Ishikawa (cell line): ENCODE measurements at regions not wholly inside any gene's neighbourhood (a gene's known extent, or its start where the extent isn't known, plus 50 kb on each side); places are given as distances from the start of the nearest gene placed in this dataset.

Source experiments
- CEBPB ChIP-seq: IDR thresholded peaks from 2 replicates; pipeline ENCODE4 v1.6.1; 2012
- CREB1 ChIP-seq: IDR thresholded peaks from 2 replicates; pipeline ENCODE4 v1.6.1; 2012; ENCODE audit warnings: low read depth
- EGR1 ChIP-seq: IDR thresholded peaks from 2 replicates; pipeline ENCODE4 v1.6.1; 2012
- EP300 ChIP-seq: IDR thresholded peaks from 2 replicates; pipeline ENCODE4 v1.6.1; 2012; ENCODE audit warnings: borderline replicate concordance
- FOXM1 ChIP-seq: IDR thresholded peaks from 2 replicates; pipeline ENCODE4 v1.6.1; 2012; ENCODE audit warnings: low read depth, borderline replicate concordance
- MAX ChIP-seq: IDR thresholded peaks from 2 replicates; pipeline ENCODE4 v1.6.1; 2012
- NFIC ChIP-seq: IDR thresholded peaks from 2 replicates; pipeline ENCODE4 v1.6.1; 2012
- RAD21 ChIP-seq: IDR thresholded peaks from 2 replicates; pipeline ENCODE4 v1.6.1; 2012; ENCODE audit warnings: low read depth
- TAF1 ChIP-seq: IDR thresholded peaks from 2 replicates; pipeline ENCODE4 v1.6.1; 2012; ENCODE audit warnings: low read depth, mild to moderate bottlenecking
- TCF12 ChIP-seq: IDR thresholded peaks from 2 replicates; pipeline ENCODE4 v1.6.1; 2012; ENCODE audit warnings: low read depth
- TEAD4 ChIP-seq: IDR thresholded peaks from 2 replicates; pipeline ENCODE4 v1.6.1; 2012
- YY1 ChIP-seq: IDR thresholded peaks from 2 replicates; pipeline ENCODE4 v1.6.1; 2012; ENCODE audit warnings: low read depth
- ZBTB7A ChIP-seq: IDR thresholded peaks from 2 replicates; pipeline ENCODE4 v1.6.1; 2012; ENCODE audit warnings: low read depth
- TF ChIP-seq, protein P1 (sequence below): IDR thresholded peaks from 2 replicates; pipeline ENCODE4 v1.6.1; 2012
- TF ChIP-seq, protein P2 (sequence below): IDR thresholded peaks from 2 replicates; pipeline ENCODE4 v1.6.1; 2012; ENCODE audit warnings: low read depth, mild to moderate bottlenecking

DNA sequence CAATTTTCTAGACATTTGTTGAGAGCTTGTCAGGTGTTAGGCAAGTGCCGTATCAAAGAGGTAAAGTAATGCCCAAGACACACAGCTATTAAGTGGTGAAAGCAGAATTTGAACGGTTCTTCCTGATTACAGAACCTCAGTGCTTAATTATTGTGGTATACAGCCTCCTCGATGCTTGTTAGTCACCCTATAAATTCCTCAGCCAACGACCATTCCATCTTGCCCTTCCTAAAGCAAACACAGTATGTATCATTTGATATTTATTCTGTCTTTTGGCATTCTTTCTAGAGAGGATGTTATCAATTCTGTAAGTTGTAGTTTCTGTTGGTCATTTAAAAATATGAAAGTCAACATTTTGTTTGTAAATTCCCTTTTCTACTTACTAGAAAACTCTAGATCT lies 297.8 kb upstream of the BMP2 start:
- no peak for TF ChIP-seq RAD21
- TF ChIP-seq MAX = no peak
- TF ChIP-seq EP300 = no peak
- TF ChIP-seq TCF12 = no peak
- TF ChIP-seq FOXM1 = no peak
- TF ChIP-seq EGR1 = no peak
- no peak for TF ChIP-seq CEBPB
- no peak for TF ChIP-seq TAF1
- no peak for TF ChIP-seq ZBTB7A

GRCh38 chr20:6468423-6469116 lies 298.9 kb upstream of the BMP2 start:
- TF ChIP-seq FOXM1 (no peak), NFIC (no peak), EP300 (no peak), CEBPB (no peak), EGR1 (no peak), MAX (no peak), CREB1 (no peak), RAD21 (no peak), TEAD4 (no peak), YY1 (no peak), TCF12 (no peak)
- TF ChIP-seq, protein P1, sequence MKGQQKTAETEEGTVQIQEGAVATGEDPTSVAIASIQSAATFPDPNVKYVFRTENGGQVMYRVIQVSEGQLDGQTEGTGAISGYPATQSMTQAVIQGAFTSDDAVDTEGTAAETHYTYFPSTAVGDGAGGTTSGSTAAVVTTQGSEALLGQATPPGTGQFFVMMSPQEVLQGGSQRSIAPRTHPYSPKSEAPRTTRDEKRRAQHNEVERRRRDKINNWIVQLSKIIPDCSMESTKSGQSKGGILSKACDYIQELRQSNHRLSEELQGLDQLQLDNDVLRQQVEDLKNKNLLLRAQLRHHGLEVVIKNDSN = no peak
- TF ChIP-seq, protein P2, sequence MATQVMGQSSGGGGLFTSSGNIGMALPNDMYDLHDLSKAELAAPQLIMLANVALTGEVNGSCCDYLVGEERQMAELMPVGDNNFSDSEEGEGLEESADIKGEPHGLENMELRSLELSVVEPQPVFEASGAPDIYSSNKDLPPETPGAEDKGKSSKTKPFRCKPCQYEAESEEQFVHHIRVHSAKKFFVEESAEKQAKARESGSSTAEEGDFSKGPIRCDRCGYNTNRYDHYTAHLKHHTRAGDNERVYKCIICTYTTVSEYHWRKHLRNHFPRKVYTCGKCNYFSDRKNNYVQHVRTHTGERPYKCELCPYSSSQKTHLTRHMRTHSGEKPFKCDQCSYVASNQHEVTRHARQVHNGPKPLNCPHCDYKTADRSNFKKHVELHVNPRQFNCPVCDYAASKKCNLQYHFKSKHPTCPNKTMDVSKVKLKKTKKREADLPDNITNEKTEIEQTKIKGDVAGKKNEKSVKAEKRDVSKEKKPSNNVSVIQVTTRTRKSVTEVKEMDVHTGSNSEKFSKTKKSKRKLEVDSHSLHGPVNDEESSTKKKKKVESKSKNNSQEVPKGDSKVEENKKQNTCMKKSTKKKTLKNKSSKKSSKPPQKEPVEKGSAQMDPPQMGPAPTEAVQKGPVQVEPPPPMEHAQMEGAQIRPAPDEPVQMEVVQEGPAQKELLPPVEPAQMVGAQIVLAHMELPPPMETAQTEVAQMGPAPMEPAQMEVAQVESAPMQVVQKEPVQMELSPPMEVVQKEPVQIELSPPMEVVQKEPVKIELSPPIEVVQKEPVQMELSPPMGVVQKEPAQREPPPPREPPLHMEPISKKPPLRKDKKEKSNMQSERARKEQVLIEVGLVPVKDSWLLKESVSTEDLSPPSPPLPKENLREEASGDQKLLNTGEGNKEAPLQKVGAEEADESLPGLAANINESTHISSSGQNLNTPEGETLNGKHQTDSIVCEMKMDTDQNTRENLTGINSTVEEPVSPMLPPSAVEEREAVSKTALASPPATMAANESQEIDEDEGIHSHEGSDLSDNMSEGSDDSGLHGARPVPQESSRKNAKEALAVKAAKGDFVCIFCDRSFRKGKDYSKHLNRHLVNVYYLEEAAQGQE = no peak

GRCh38 chr20:6467562-6467961 lies 299.9 kb upstream of the BMP2 start:
- TF ChIP-seq TCF12 (no peak), MAX (no peak), CEBPB (no peak), CREB1 (no peak)
- TF ChIP-seq, protein P2 = no peak
- TF ChIP-seq, protein P1 = no peak

- TF ChIP-seq TCF12 (no peak), EGR1 (no peak), CREB1 (no peak), MAX (no peak)
- TF ChIP-seq, protein P2 = no peak
Observed at GRCh38 chr20:6466075-6466810, 301.2 kb upstream of the BMP2 start.

DNA sequence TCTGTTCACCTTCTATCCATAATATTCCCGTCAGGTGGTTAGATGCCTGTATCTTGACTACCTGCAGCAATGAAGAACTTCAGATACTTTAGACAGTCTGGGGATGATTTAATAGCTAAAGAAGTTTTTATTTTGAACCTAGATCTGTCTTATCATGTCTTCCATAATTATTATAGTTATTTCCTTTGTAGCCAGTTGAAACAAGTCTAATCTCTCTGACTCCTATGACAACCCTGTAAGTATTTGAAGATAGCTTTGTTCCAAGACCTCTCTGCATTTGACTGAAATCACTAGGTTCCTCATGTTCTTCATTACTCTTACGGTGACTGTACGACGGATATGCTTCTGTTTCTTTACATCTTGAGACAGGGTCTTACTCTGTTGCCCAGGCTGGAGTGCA lies 316.6 kb upstream of the BMP2 start:
- TF ChIP-seq ZBTB7A = no peak
- no peak for TF ChIP-seq RAD21
- TF ChIP-seq, protein P2 = no peak
- no peak for TF ChIP-seq TCF12
- no peak for TF ChIP-seq CEBPB
- no peak for TF ChIP-seq EP300
- no peak for TF ChIP-seq CREB1
- TF ChIP-seq, protein P1 = no peak
- no peak for TF ChIP-seq EGR1
- TF ChIP-seq NFIC = no peak
- TF ChIP-seq MAX = no peak
- TF ChIP-seq TAF1 = no peak
- no peak for TF ChIP-seq TEAD4
- TF ChIP-seq YY1 = no peak
